Mesendoderm (in vitro differentiated cells): ENCODE measurements at regions not wholly inside any gene's neighbourhood (a gene's known extent, or its start where the extent isn't known, plus 50 kb on each side); places are given as distances from the start of the nearest gene placed in this dataset.

Source experiments
- DNase-seq: peaks from one replicate; pipeline ENCODE4 v3.0.0; 2013
- H2AK5ac ChIP-seq: 2 replicates; pipeline ENCODE4 v1.6.1; 2013; ENCODE audit warnings: low read length, inconsistent platforms
- H2BK120ac ChIP-seq: 2 replicates; pipeline ENCODE4 v1.6.1; 2013; ENCODE audit warnings: low read depth, mild to moderate bottlenecking, low read length, moderate library complexity, mixed read lengths
- H2BK15ac ChIP-seq: replicated peaks from 2 replicates; pipeline ENCODE4 v1.6.1; 2013; ENCODE audit warnings: low read depth, mild to moderate bottlenecking, moderate library complexity
- H2BK5ac ChIP-seq: 2 replicates; pipeline ENCODE4 v1.6.1; 2013; ENCODE audit warnings: low read length, inconsistent platforms
- H3K18ac ChIP-seq: 2 replicates; pipeline ENCODE4 v1.6.1; 2013; ENCODE audit warnings: mild to moderate bottlenecking, low read length, mixed read lengths
- H3K23ac ChIP-seq: one replicate; pipeline ENCODE4 v1.6.1; 2013; ENCODE audit warnings: low read length
- H3K27ac ChIP-seq: 2 replicates; pipeline ENCODE4 v1.5.1; 2013; ENCODE audit warnings: low read depth, mild to moderate bottlenecking, inconsistent platforms, low read length, moderate library complexity
- H3K27me3 ChIP-seq: 2 replicates; pipeline ENCODE4 v1.6.1; 2013; ENCODE audit warnings: low read length, control low read depth, mild to moderate bottlenecking, inconsistent platforms; ENCODE audit not compliant: insufficient read depth, poor library complexity
- H3K36me3 ChIP-seq: 2 replicates; pipeline ENCODE4 v1.6.1; 2013; ENCODE audit warnings: low read length, inconsistent platforms; ENCODE audit not compliant: control insufficient read depth, insufficient read depth
- H3K4ac ChIP-seq: one replicate; pipeline ENCODE4 v1.6.1; 2013; ENCODE audit warnings: low read depth, mild to moderate bottlenecking, low read length, moderate library complexity
- H3K4me1 ChIP-seq: 2 replicates; pipeline ENCODE4 v1.6.1; 2013; ENCODE audit warnings: low read depth, low read length, inconsistent platforms; ENCODE audit not compliant: control insufficient read depth
- H3K4me2 ChIP-seq: 2 replicates; pipeline ENCODE4 v1.6.1; 2013; ENCODE audit warnings: low read length
- H3K4me3 ChIP-seq: 2 replicates; pipeline ENCODE4 v1.5.1; 2013; ENCODE audit warnings: mild to moderate bottlenecking, low read length
- H3K56ac ChIP-seq: one replicate; pipeline ENCODE4 v1.6.1; 2013; ENCODE audit warnings: low read length
- H3K79me1 ChIP-seq: 2 replicates; pipeline ENCODE4 v1.6.1; 2013; ENCODE audit warnings: low read length, inconsistent platforms
- H3K79me2 ChIP-seq: 2 replicates; pipeline ENCODE4 v1.6.1; 2013; ENCODE audit warnings: mild to moderate bottlenecking, low read length; ENCODE audit not compliant: control insufficient read depth, insufficient read depth
- H3K9ac ChIP-seq: 2 replicates; pipeline ENCODE4 v1.6.1; 2013; ENCODE audit warnings: low read length, inconsistent platforms
- H4K5ac ChIP-seq: one replicate; pipeline ENCODE4 v1.6.1; 2013; ENCODE audit warnings: low read length
- H4K8ac ChIP-seq: one replicate; pipeline ENCODE4 v1.6.1; 2013; ENCODE audit warnings: low read depth, mild to moderate bottlenecking, control low read depth, low read length, moderate library complexity
- WGBS: extraction: QIAGEN DNeasy Blood & Tissue Kit; methylation state at CpG from one replicate; pipeline ENCODE4 v1.1.7; 2013; ENCODE audit warnings: low lambda C conversion rate, missing lambda C conversion rate; ENCODE audit not compliant: insufficient coverage; ENCODE audit errors: extremely low coverage; 5-methylcytosine and 5-hydroxymethylcytosine counted together

DNA sequence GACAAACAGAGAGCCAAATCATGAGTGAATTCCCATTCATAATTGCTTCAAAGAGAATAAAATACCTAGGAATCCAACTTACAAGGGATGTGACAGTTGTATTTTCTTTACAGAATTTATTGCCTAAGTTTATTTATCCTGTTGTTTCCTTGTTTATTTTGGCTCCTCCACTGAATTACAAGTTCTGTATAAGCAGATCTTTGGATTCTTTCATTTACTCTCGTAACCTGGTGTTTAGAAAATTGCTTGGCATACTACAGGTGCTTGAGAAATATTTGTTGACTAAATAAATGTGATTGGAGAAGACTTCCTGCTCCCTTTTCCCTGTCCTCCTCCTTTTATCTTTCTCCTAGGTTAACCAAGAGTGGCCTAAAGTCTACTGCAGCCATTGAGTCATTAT is 455.6 kb downstream of the TMEM38B start:
- Histone ChIP-seq H3K79me1 (no peaks in the 10 kb centered on the region), H3K56ac (no peak overlapping the region), H3K79me2 (no peaks in the 10 kb centered on the region), H3K4me1 (no peaks in the 10 kb centered on the region), H3K4me3 (no peak overlapping the region), H4K5ac (no peak overlapping the region), H3K36me3 (no peaks in the 10 kb centered on the region), H3K23ac (no peak overlapping the region), H3K27ac (no peak overlapping the region), H2AK5ac (no peak overlapping the region), H2BK5ac (no peak overlapping the region), H4K8ac (no peak overlapping the region), H3K9ac (no peak overlapping the region), H3K4me2 (no peak overlapping the region), H2BK15ac (no peak overlapping the region), H2BK120ac (no peak overlapping the region), H3K4ac (no peak overlapping the region), H3K27me3 (no peaks in the 10 kb centered on the region), H3K18ac (no peak overlapping the region)
- DNase-seq, result no peak
- WGBS, result no CpG with 5 or more reads among the region's 1 CpG

DNA sequence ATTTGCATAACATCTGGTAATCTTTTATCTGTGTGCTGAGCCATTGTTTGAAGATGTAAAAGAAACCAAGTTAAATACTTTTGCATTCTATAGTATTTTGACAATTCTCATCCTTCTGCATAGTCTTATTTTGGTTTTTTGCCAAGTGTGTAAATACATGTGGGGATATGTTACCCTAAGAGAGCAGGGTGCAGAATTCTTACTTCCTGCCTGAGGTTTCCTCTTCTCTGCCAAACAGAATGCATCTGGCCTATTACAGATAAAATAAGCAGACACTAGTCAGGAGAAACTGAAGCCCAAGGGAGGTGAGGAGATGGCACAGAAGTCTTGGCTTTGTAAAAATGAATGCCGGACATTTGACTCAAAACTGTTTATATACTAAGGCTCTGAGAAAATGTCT is 462.1 kb downstream of the TMEM38B start:
- Histone ChIP-seq H2AK5ac (no peak overlapping the region), H3K79me2 (no peaks in the 10 kb centered on the region), H4K5ac (no peak overlapping the region), H3K18ac (no peak overlapping the region), H3K79me1 (no peaks in the 10 kb centered on the region), H3K4me3 (no peak overlapping the region), H3K36me3 (no peaks in the 10 kb centered on the region), H3K27me3 (no peaks in the 10 kb centered on the region), H3K27ac (no peak overlapping the region), H3K4ac (no peak overlapping the region), H3K4me2 (no peak overlapping the region), H3K9ac (no peak overlapping the region), H4K8ac (no peak overlapping the region), H2BK5ac (no peak overlapping the region), H2BK120ac (no peak overlapping the region), H3K4me1 (no peaks in the 10 kb centered on the region), H3K56ac (no peak overlapping the region), H2BK15ac (no peak overlapping the region), H3K23ac (no peak overlapping the region)
- whole genome bisulfite sequencing, result no CpG with 5 or more reads among the region's 1 CpG
- no peak for DNase-seq

DNA sequence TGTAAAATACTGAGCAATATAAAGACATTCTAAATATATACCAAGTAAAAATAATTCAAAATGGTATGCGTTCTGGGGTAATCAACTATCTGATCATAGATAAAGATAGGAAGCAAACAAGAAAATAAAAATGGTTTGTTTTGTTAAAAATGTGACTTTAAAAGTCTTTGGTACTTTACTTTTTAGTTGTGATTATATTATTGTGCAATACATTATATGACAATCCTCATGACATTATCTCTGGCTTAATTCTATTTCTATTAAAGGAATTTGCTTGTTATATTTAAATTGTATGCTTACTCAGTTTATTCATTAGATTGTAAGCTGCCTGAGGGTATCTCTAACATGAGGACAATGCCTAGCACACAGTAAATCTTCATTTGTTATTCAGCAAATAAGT is 477.9 kb downstream of the TMEM38B start:
- Histone ChIP-seq H2AK5ac (no peak overlapping the region), H2BK120ac (no peak overlapping the region), H4K8ac (no peak overlapping the region), H3K23ac (no peak overlapping the region), H3K56ac (no peak overlapping the region), H4K5ac (no peak overlapping the region), H3K4me3 (no peak overlapping the region), H2BK15ac (no peak overlapping the region), H2BK5ac (no peak overlapping the region), H3K9ac (no peak overlapping the region), H3K27ac (no peak overlapping the region), H3K18ac (no peak overlapping the region), H3K4me2 (no peak overlapping the region), H3K4ac (no peak overlapping the region), H3K36me3 (no peaks in the 10 kb centered on the region), H3K79me1 (no peaks in the 10 kb centered on the region), H3K4me1 (no peaks in the 10 kb centered on the region), H3K27me3 (no peaks in the 10 kb centered on the region), H3K79me2 (no peaks in the 10 kb centered on the region)
- WGBS, result no CpG with 5 or more reads among the region's 1 CpG
- no peak for DNase-seq

DNA sequence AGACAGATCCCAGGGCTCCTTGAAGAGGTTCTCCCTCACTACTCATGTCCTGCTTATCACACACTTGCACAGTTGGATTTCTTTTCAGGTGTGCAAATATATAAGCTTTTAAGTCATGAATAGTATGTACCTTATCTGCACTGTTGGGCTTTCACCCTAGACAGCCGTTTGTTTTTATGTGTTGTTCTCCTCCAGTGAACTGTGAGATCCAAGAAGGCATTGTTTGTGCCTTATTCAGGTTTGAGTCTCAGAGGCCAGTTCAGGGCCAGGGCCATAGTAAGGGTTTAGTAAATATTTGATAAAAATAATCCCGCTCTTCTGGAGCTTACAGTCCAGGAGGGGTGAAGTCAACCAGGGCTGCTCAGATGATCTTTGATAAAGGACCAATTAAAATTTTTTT is 480.0 kb downstream of the TMEM38B start:
- no peak overlapping the region for H3K4me2 ChIP-seq
- no peaks in the 10 kb centered on the region for H3K36me3 ChIP-seq
- no peak overlapping the region for H3K4me3 ChIP-seq
- H3K18ac ChIP-seq, result no peak overlapping the region
- DNase-seq, result no peak
- H2BK5ac ChIP-seq, result no peak overlapping the region
- H3K56ac ChIP-seq, result no peak overlapping the region
- no peak overlapping the region for H4K5ac ChIP-seq
- no peak overlapping the region for H3K27ac ChIP-seq
- H2BK120ac ChIP-seq, result no peak overlapping the region
- H3K4ac ChIP-seq, result no peak overlapping the region
- no peak overlapping the region for H2AK5ac ChIP-seq
- H3K27me3 ChIP-seq, result no peaks in the 10 kb centered on the region
- no peak overlapping the region for H4K8ac ChIP-seq
- no peak overlapping the region for H3K9ac ChIP-seq
- H3K79me1 ChIP-seq, result no peaks in the 10 kb centered on the region
- H3K4me1 ChIP-seq, result no peaks in the 10 kb centered on the region
- H2BK15ac ChIP-seq, result no peak overlapping the region
- WGBS, result no CpG with 5 or more reads among the region's 2 CpGs
- no peak overlapping the region for H3K23ac ChIP-seq
- no peaks in the 10 kb centered on the region for H3K79me2 ChIP-seq

DNA sequence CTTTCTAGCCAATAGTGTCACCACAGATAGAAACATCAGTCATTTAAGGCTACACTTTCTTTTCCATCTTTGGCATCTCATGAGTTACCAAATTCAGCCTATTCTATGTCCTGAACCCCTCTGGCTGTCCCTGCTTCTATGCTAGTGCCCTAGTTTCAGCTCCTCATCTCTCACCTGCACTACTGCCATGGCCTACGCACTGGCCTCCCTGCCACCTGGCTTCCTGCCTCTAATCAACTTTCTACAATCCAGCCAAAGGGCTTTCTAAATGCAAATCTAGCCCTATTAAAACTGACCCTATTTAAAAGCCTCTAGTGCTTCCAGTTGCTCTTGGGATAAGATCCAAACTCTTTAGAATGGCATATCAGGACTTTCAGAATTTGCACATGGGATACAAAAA is 482.9 kb downstream of the TMEM38B start:
- H3K9ac ChIP-seq, result no peak overlapping the region
- H3K4me3 ChIP-seq, result no peak overlapping the region
- H4K5ac ChIP-seq, result no peak overlapping the region
- H3K27ac ChIP-seq, result no peak overlapping the region
- no peak overlapping the region for H3K56ac ChIP-seq
- no peak overlapping the region for H3K4me2 ChIP-seq
- H2BK120ac ChIP-seq, result no peak overlapping the region
- H3K79me2 ChIP-seq, result no peaks in the 10 kb centered on the region
- no peak overlapping the region for H4K8ac ChIP-seq
- H2AK5ac ChIP-seq, result no peak overlapping the region
- no peak overlapping the region for H3K18ac ChIP-seq
- H3K27me3 ChIP-seq, result no peaks in the 10 kb centered on the region
- H2BK5ac ChIP-seq, result no peak overlapping the region
- no peak overlapping the region for H2BK15ac ChIP-seq
- no peaks in the 10 kb centered on the region for H3K79me1 ChIP-seq
- no peaks in the 10 kb centered on the region for H3K36me3 ChIP-seq
- no peak overlapping the region for H3K4ac ChIP-seq
- H3K23ac ChIP-seq, result no peak overlapping the region
- no peaks in the 10 kb centered on the region for H3K4me1 ChIP-seq
- no peak for DNase-seq
- WGBS, result no CpG with 5 or more reads among the region's 1 CpG

DNA sequence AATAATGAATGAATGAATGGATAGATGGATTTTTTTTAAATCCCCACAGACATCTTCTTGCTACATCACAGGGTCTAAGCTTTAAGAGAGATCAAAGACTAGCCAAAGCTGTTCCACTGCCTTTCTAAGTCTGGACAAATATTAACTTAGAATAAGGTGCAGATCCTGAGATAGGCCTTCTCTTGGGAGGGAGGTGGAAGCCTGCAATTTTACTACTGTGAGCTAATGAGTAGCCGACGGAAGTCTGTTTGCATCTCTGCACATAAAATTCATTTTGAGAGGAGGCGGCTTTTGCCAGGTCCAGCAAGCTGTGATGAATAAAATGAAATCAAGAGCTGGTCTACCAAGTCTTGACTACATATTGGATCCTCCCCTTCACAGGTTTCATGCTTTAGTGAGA is 484.9 kb downstream of the TMEM38B start:
- H3K79me2 ChIP-seq, result no peaks in the 10 kb centered on the region
- H3K9ac ChIP-seq, result no peak overlapping the region
- WGBS, result no CpG with 5 or more reads among the region's 3 CpGs
- H2BK120ac ChIP-seq, result no peak overlapping the region
- no peaks in the 10 kb centered on the region for H3K27me3 ChIP-seq
- H3K4ac ChIP-seq, result no peak overlapping the region
- H3K4me1 ChIP-seq, result no peaks in the 10 kb centered on the region
- no peak for DNase-seq
- H4K8ac ChIP-seq, result no peak overlapping the region
- H2AK5ac ChIP-seq, result no peak overlapping the region
- no peak overlapping the region for H2BK15ac ChIP-seq
- H2BK5ac ChIP-seq, result no peak overlapping the region
- no peak overlapping the region for H3K23ac ChIP-seq
- H3K36me3 ChIP-seq, result no peaks in the 10 kb centered on the region
- no peaks in the 10 kb centered on the region for H3K79me1 ChIP-seq
- no peak overlapping the region for H3K4me2 ChIP-seq
- no peak overlapping the region for H3K18ac ChIP-seq
- H4K5ac ChIP-seq, result no peak overlapping the region
- H3K27ac ChIP-seq, result no peak overlapping the region
- H3K56ac ChIP-seq, result no peak overlapping the region
- no peak overlapping the region for H3K4me3 ChIP-seq
